GM23248 (cell line): ENCODE measurements at regions not wholly inside any gene's neighbourhood (a gene's known extent, or its start where the extent isn't known, plus 50 kb on each side); places are given as distances from the start of the nearest gene placed in this dataset.

Experiments
- EZH2 ChIP-seq: fragments of 200-600 bp; sonication (generic); IDR thresholded peaks from 2 replicates; pipeline ENCODE4 v1.6.1; 2018; ENCODE audit warnings: antibody characterized with exemption, mild to moderate bottlenecking; ENCODE audit not compliant: insufficient read depth, poor library complexity, severe bottlenecking
- EZH2phosphoT487 ChIP-seq: fragments of 200-600 bp; sonication (generic); IDR thresholded peaks from 2 replicates; pipeline ENCODE4 v1.6.1; 2018; ENCODE audit warnings: antibody characterized with exemption, moderate library complexity, mild to moderate bottlenecking, low read depth; ENCODE audit not compliant: insufficient read depth

DNA sequence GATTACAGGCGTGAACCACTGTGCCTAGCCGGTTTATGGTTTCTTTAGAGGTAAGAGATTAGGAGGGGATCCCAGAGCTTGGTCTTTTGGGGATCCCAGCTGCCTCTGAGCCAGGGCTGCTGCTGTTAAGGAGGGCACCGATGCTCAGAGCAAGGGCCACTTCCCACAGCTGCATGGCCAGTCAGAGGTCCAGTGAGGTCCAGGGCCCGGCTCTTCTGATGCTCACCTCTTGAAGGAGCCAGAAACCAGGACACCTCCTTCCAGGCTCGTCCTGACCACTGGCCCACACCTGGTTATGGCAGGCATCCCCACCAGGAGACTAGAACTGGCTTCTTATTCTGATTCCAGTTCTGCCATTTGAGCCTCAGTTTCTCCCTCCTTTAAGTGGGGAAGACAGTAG is 149.0 kb downstream of the TEX29 start:
- no peak for TF ChIP-seq EZH2
- TF ChIP-seq EZH2phosphoT487: no peak
